ENCODE measurements at regions not wholly inside any gene's neighbourhood (a gene's known extent, or its start where the extent isn't known, plus 50 kb on each side); places are given as distances from the start of the nearest gene placed in this dataset.

DNA sequence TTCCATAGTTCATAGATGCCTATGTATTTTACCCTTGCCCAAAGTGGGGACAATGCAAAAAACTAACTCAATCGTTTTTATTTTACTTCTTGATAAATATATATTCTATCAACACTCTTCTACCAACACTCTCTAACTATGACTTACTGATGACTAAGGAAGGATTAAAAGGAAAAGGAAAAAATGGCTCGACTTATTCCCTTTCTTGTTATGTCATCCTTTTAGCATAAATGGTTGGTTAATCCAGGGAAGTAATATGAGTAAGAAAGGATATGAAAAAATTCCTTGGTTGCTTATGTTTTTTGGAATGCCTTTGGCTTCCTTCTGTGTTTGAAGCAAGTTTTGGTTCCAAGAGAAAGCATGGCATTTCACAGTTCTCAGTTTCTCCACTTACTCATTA lies 1087.1 kb downstream of the C4orf33 start:
- DNase-seq (ENCODE audit: low spot score), result no peak

DNA sequence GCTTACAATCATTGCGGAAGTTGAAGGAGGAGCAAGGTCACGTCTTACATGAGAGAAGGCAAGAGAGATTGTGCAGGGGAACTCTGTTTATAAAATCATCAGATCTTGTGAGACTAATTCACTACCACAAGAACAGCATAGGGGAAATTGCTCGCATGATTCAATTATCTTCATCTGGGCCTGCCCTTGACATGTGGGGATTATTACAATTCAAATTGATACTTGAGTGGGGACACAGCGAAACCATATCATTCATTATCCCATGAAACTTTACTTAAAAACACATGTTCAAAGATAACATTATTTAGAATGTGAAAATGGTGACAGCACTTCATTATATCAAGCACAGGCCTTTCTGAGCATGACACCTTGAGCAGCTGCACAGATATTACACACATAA lies 1087.8 kb downstream of the C4orf33 start:
- DNase-seq (ENCODE audit: low spot score), result no peak

DNA sequence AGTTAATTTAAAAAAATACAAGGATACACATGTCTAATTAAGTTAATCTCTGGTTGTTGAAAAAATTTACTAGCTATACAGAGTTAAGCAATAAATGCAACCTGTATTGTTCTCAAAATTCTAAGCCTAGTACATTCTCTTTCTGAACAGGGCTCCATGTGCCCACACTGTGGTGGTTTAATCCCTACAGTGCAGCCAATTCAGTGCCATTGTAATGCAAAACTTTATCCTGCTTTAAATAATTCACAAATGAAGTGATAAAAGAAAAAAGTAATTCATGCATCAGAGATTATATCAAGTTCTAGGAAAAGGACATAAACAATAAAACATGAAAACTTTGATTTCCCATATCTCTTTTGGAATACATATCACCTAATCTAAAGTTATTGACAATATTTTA lies 1089.2 kb downstream of the C4orf33 start:
- DNase-seq (ENCODE audit: low spot score), result no peak

DNA sequence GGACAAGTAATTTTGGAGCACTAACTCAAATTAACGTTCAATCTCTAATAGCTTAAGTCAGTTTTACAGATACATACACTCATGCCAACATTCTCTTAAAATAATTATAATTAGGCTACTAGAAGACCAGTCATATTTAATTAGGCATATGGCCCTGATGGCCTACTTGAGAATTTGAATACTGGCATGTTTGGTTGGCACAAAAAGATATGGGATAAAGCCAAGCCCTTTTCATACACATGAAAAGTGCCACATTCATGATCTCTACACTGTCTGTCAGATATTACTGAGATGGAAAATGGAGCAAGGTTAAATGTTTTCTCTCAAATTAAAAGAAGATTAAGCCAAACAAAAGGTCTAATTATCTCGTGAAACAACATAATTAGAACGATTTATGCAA lies 1091.0 kb downstream of the C4orf33 start:
- no peak for DNase-seq (ENCODE audit: low spot score)

DNA sequence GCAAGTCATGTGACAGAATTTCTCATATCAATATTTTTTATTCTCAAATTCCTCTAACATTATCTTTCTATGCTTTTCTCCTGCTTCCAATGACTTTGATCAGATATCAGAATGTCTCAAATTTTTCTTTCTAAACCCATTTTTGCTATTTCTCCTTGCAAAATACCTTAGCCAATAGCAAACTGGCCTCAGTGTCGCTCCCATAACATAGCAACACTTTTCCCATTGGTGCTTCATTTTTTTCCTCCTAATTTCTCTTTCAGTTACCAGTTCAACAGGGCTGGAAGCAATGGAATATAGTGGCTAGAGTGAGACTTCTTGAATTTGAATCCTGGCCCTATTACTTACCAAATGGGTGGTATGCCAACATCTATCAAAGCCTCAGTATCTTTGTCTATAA lies 1091.6 kb downstream of the C4orf33 start:
- no peak for DNase-seq (ENCODE audit: low spot score)

DNA sequence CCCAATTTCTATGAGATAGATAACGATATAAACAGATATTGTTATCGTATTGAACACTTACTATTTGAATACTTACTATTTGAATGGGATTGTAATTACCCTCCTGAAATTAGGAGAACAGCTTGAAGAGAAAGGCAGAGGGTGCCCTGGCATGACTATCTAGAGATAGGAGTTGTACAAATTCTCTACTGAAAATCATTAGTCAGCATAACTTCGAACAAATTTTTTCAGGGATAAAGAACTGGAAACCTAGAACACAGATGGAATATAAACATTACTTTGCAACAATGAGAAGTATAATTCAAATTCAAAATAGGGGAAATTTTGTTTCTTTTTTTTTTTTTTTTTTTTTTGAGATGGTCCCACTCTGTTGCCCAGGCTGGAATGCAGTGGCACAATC lies 1096.8 kb downstream of the C4orf33 start:
- DNase-seq (ENCODE audit: low spot score), result no peak

DNA sequence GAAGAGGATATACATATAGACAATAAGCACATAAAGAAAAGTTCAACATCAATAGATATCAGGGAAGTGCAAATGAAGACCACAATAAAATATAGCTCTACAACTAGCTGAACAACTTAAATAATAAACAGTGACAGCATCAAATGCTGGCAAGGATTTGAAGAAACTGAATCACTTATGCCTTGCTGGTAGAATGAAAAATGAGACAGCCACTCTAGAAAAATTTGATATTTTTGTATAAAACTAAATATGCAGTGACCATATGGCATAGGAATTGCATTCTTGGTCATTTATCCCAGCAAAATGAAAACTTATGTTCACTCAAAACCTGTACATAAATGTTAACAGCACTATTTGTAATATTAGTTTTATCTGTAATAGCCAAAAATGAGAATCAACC lies 1102.0 kb downstream of the C4orf33 start:
- no peak for DNase-seq (ENCODE audit: low spot score)

DNA sequence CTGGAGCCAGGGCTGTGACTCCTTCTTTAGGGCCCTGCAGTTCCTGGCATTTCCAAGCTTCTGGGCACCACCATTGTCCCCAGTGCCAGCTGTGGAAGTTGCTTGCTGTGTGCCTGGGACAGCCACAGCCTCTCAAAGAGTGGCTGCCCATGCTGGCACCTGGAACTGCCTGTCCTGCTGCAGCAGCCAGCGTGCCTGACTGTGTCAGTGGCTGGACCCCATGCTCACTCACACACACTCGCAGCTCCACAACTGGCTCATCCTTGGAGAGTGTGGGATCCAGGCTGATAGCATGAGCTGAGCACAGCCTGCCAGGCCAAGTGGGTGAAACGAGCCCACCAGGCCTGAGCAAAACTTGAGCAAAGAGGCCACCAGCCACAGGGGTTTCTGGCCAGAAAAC lies 1107.6 kb downstream of the C4orf33 start:
- DNase-seq (ENCODE audit: low spot score), result no peak

DNA sequence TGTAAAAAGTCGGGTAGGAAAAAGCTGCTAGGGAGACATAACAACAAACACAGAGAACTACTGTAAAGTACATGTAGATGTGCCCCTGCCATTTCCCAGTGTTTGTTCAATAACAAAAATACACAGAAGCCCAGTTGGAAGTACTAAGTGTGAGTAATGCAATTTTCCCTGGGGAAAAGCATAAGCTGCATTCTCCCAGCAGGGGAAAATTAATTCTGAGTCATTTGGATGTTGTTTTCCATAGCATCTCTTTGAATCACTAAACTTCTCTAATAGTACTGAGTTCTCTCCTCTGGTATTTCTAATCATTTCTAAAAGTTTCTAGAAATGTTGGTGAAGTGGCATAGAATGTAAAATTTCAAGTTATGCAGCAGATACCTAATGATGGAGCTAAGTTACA lies 1114.9 kb downstream of the C4orf33 start:
- DNase-seq (ENCODE audit: low spot score), result no peak

DNA sequence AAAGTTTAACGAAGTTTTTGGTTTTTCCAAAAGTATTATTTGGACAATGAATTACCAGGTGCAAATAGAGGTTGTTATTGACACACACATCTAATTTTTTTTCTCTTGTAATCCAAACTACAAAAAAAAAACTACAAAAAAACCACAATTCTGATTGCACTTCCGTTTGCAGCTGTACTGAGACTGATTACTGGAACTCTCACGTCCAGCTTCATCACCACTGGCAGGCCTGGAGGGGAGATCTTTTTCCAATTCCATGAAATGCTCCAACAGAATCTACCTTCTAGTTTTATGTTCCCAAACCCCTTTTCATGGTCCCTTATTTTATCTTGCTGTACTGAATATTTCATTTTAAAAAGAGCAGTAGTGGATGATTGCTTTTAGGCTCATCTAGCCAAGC lies 1118.3 kb downstream of the C4orf33 start:
- DNase-seq (ENCODE audit: low spot score), result no peak

DNA sequence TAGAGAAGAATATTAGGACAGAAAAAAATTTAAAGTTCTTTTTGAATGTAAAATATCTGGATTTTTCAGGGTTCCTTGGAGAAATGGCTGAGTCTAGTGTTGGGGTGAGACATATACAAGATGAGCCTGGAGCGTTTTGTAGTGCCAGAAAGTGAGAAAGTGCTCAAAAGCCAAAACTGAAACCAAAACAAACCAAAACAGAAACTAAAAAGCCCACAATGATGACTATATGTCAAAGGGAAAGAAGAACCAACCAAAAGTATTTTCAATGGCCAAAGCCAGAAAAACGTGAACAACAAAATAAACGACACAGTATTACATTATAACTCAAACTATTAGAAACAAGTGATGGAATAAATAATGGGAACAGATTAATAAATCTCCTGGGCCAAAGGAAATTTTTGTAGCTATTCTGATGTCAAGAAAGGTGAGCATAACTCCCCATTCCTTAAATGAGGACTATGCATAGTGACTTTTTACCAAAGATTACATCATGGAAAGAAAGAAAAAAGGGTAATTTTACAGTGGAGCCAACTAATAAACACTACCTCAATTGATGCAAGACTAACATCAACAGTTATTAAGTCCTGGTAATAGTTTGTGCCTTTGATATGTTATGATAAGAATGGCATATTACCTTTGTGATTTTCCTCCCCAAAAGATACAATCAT lies 1137.6 kb downstream of the C4orf33 start:
- DNase-seq (ENCODE audit: low spot score), result no peak

DNA sequence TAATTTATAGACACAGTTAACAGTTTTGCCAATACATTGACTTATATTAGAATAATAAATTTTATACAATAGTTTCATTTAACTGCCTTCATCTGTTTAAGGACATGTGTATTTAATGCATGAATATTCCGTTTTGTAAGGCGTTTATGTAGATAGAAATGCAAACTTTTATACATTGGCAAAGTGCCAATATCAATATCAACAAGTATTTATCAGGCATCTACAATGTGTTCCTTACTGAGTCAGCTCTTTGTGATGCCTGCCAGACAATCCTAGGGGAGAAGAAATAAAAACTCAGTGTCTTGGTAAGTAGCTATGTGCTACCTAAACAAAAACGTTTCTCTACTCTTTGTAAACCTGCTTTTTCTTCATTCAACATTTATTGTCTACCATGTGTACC lies 1142.2 kb downstream of the C4orf33 start:
- DNase-seq (ENCODE audit: low spot score), result no peak

DNA sequence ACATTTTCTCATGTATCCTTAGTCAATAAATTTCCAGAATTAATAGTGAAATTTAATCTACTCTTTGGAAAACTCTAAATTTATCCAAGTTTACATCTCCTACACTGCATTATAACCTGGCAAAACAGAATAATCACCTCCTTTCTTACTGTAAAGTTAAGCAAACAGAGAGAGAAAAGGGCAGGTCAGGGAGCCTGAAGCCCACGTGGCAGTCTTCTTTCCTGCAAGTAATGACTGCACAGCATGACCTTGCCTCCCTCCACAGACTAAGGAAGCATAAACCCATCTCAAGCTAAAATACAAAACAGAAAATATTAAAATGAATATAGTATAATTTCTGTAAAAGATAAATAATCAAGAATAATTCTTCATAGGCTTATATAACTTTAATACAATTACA lies 1153.0 kb downstream of the C4orf33 start:
- no peak for DNase-seq (ENCODE audit: low spot score)

DNA sequence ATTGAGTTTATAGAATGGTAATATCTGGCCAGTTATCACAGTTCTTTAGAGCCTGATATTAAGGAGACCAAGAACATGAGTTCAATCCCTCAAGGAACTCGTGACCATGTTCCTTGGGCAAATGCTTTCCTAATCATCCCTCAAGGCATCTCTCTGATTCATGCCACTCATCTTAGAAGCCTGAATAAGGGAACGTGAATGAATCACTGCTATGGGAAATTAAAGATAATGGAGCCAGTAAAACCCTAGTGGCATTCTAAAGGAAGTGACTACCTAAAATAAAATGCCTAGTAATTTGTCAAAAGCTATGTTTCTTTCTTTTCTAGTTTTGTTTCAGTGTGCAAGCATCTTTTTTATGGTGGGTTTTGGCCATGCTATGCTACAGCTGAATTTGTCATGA lies 1161.3 kb downstream of the C4orf33 start:
- no peak for DNase-seq (ENCODE audit: low spot score)

DNA sequence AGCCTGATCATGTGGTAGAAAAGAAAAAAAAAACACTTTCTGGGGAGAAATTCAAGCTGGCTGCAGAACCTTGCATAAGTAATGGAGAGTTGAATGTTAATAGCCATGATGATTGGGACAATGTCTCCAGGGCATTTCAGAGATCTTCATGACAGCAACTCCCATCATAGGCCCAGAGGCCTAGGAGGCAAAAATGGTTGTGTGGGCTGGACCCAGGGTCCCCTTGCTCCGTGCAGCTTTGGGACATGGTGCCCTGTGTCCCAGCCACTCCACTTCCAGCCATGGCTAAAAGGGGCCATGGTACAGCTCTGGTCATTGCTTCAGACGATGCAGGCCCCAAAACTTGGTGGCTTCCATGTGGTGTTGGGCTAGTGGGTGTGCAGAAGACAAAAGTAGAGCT lies 1170.9 kb downstream of the C4orf33 start:
- DNase-seq (ENCODE audit: low spot score), result no peak

DNA sequence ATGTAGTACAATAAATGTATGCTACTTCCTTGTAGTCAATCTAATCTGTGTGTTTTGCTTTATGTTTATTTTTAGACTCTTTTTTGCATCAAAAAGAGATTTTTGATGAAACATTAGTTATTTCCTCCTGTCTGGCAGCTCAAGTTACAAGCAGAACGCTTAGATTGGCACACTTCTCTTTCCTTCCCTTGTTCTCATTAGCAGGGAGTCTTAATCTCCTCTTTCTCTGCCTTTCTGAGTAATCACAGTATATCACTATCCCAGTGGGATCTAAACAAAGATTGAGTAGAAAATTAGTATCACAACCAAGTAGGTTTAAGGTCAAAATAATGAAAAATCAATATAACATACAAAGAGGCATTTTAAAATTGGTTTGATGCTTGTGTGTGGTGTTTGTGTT lies 1192.6 kb downstream of the C4orf33 start:
- DNase-seq (ENCODE audit: low spot score), result no peak

DNA sequence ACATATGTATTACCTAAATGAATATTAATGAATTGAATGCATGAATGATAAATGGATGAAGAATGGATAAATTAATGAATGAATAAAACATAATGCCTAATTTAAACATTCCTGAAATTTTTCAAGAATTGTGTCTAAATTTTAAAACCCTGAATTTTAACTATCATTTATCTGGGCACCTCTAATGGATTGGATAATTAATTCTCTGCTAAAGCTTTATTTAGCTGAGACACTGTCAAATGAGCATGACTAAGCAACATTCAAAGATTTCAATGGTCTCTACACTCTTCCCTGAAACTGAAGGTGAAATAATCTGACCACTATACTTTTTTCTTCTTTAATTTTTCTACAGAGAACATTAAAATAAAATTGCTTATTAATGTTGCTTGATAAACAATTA lies 1197.7 kb downstream of the C4orf33 start:
- DNase-seq (ENCODE audit: low spot score), result no peak

DNA sequence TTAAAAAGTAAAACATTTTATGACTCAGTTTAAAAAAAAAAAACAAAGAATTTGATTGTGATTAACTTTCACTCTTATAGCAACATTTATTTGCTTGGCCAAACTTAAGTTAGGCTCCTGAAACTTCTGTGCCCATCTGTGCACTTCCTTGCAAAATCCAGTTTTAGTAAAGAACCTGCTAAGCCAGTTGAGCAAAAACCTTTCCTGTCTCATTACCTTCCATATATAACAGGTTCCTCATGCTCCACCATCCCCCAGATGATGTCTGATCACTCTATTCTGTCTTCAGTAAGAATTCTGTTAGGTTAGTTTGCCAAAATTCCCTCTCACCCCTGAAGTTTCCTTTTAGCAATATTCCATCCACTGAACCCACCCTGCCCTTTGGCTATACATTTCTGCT lies 1200.5 kb downstream of the C4orf33 start:
- DNase-seq (ENCODE audit: low spot score), result no peak

DNA sequence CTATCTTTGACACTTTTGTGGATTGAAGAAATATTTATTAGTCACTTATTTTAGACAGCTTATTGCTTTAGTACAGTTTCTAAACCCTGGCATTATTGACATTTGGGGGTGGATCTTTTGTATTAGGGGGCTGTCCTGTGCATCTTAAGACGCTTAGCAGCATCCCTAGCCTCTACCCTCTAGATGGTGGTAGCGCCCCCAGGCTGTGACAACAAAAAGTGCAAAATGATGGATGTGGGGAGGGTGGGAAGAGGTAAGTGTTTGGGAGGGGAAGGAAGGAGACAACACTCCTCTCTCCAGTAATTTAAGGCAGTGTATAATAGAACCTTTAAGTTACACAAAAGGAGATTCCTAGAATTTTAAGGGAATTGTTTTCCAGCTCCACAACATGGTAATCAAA lies 1210.6 kb downstream of the C4orf33 start:
- DNase-seq (ENCODE audit: low spot score), result peak; percentile 6

DNA sequence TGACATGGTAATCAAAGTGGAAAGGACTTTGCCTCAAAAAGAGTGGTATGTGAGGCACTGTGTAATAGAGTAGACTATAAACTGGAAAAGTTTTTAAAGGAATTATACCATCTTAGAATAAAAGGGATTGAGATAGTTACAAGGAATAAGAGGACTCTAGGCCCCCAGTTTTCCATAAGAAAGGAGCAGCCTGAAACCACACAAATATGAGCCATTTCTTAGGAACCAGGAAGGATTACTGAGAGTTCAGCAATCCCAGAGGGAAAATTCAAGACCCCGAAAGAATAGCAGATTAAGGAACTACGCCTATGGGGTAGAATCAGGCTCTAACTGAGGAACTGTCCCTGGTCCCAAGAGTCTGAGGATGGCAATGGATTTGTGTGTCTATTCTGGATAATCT lies 1213.3 kb downstream of the C4orf33 start:
- no peak for DNase-seq (ENCODE audit: low spot score)

DNA sequence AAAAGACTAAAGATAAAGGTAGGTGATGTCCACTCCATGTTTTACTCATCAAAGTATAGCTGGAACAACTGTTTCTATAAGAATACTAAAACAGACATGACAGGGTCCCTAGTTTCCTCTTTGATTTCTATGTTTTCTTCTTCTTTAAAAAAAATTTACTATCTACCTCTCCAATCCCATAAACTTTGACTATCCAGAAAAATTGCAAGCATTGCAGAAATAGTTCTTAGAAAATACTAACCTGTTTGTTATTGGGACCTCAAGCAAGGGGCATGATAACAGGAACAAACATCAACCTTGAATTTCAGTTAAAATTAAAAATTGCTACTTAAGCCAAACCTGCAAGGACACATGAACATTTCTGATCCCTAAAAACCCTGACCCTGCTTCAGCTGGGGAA lies 1226.5 kb downstream of the C4orf33 start:
- DNase-seq (ENCODE audit: low spot score), result no peak

DNA sequence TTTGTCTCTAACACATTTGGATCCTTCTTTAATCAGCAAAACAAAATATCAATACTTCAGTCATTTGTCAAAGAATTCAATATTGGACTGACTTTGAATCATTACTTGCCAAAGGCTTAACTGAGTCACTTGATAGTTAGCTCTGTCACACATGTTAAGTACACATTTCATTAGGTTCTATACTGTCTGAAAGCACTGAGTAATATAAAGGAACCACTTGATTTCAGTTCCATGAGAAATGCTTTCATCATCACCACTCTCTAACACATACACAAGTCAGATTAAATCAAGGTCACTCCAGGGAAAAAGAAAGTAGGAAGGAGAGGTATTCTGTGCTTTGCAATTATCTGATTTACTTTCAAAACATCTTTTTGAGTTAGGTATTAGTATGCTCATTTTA lies 1233.1 kb downstream of the C4orf33 start:
- DNase-seq (ENCODE audit: low spot score), result no peak

DNA sequence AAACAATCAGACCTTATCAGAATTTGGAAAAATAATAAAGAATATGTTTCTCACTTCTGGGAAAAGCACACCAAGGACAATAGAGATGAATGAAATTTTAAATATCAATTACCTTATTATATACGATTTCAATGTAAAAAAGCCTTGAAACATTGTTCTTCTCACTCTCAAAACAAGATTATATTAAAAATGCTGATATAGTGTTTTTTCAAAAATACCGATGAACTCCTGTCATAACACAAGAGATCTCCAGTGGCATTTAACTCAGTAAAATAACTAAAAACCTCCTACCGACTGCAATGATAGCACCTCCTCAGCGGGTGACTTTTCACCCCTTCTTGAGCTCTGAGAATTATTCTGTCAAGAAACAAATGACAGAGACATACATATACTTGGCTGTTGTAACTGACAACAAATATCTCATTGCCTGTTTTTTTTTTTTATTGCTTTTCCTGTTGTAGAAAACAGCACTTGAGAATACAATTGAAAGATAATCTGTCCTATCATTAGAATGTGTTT lies 1237.3 kb downstream of the C4orf33 start:
- DNase-seq (ENCODE audit: low spot score), result no peak

DNA sequence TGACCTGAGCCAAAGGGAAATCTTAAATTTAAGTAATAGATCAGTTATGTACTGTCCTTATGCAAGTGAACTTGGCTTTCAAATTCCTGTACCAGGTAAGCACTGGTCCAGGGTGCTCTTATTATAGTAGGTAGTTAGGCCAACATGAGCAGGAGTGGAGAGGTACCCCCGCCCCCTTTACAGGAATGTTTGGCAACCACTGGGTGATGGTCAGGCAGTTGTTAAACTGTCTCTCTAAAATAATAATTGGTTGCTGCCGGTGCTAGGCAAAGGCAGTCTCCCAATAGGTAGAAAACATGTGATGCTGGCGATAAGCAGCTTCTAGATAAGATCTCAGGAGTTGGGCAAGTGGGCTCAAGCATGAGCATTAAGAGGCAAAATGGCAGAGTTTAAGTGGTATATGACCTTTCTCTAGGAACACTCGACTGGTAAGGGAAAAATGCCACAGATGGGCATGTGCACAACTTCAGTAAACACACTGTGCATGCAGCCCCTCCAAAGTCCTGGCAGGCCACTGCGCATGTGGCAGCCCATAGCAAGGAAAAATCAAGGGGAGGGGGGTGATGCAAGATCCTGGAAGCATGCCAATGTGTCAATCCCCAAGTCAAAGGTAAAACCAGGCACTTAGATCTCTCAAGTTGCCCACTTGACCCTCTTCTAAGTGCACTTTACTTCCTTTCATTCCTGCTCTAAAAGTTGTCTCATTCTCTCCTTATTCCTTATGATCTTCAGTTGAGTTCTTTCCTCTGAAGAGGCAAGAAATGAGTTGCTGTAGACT lies 1239.7 kb downstream of the C4orf33 start:
- no peak for DNase-seq (ENCODE audit: low spot score)
